HG02588 (cell line): ENCODE measurements at regions not wholly inside any gene's neighbourhood (a gene's known extent, or its start where the extent isn't known, plus 50 kb on each side); places are given as distances from the start of the nearest gene placed in this dataset.
A peak's percentile ranks its signal among the peaks of the same experiment; 100 is the strongest.
"Not testable (repeated sequence)": the region's sequence is repeated elsewhere in the genome, so short reads cannot be mapped to it uniquely, and the experiment has no call there.

Source experiments
- ATAC-seq: cut with Tn5 transposase; IDR thresholded peaks from one replicate; pipeline ENCODE4 v1.9.1; 2021; ENCODE audit warnings: mild to moderate bottlenecking, moderate library complexity; ENCODE audit not compliant: unreplicated experiment

GRCh38 chr2:89862164-89862563 is 1170.7 kb downstream of the RPIA start:
- ATAC-seq: not testable (repeated sequence)

- ATAC-seq: not testable (repeated sequence)
Observed at GRCh38 chr2:89863209-89863608, 1171.7 kb downstream of the RPIA start.

GRCh38 chr2:89874810-89875595 is 1183.5 kb downstream of the RPIA start:
- ATAC-seq: not testable (repeated sequence)

- not testable (repeated sequence) for ATAC-seq
Observed at GRCh38 chr2:89876445-89876844, 1185.0 kb downstream of the RPIA start.

- ATAC-seq: not testable (repeated sequence)
Observed at GRCh38 chr2:89876878-89877277, 1185.4 kb downstream of the RPIA start.

- peak; percentile 72 for ATAC-seq
Observed at GRCh38 chr2:89882880-89883279, 1191.4 kb downstream of the RPIA start.

- not testable (repeated sequence) for ATAC-seq
Observed at GRCh38 chr2:89883624-89884023, 1192.2 kb downstream of the RPIA start.

- not testable (repeated sequence) for ATAC-seq
Observed at GRCh38 chr2:89885071-89885470, 1193.6 kb downstream of the RPIA start.

- not testable (repeated sequence) for ATAC-seq
Observed at GRCh38 chr2:89888693-89889092, 1197.2 kb downstream of the RPIA start.

- not testable (repeated sequence) for ATAC-seq
Observed at GRCh38 chr2:89890185-89890773, 1198.8 kb downstream of the RPIA start.

GRCh38 chr2:89894988-89895387 is 1203.5 kb downstream of the RPIA start:
- ATAC-seq: not testable (repeated sequence)

- ATAC-seq: not testable (repeated sequence)
Observed at GRCh38 chr2:89895629-89896028, 1204.2 kb downstream of the RPIA start.

GRCh38 chr2:89927018-89927417 is 1235.5 kb downstream of the RPIA start:
- ATAC-seq: not testable (repeated sequence)

- ATAC-seq: not testable (repeated sequence)
Observed at GRCh38 chr2:89935436-89935835, 1244.0 kb downstream of the RPIA start.

GRCh38 chr2:89936011-89936410 is 1244.5 kb downstream of the RPIA start:
- ATAC-seq: not testable (repeated sequence)

- ATAC-seq: not testable (repeated sequence)
Observed at GRCh38 chr2:89936559-89936958, 1245.1 kb downstream of the RPIA start.

- peak; percentile 94 for ATAC-seq
Observed at GRCh38 chr2:89938756-89939155, 1247.3 kb downstream of the RPIA start.

GRCh38 chr2:89944267-89944666 is 1252.8 kb downstream of the RPIA start:
- not testable (repeated sequence) for ATAC-seq

- not testable (repeated sequence) for ATAC-seq
Observed at GRCh38 chr2:89945004-89945616, 1253.6 kb downstream of the RPIA start.

- ATAC-seq: not testable (repeated sequence)
Observed at GRCh38 chr2:89947208-89947815, 1255.8 kb downstream of the RPIA start.

GRCh38 chr2:89948102-89948501 is 1256.6 kb downstream of the RPIA start:
- ATAC-seq: not testable (repeated sequence)
